Kidney epithelial cell (primary cell): ENCODE measurements at regions not wholly inside any gene's neighbourhood (a gene's known extent, or its start where the extent isn't known, plus 50 kb on each side); places are given as distances from the start of the nearest gene placed in this dataset.

Experiments
- DNase-seq: peaks from one replicate; pipeline ENCODE4 v3.0.0-alpha.2; 2010; ENCODE audit warnings: low read depth
- H3K27me3 ChIP-seq: 2 replicates; pipeline ENCODE4 v1.6.0; 2011; ENCODE audit warnings: low read length; ENCODE audit not compliant: control insufficient read depth, insufficient read depth
- H3K36me3 ChIP-seq: 2 replicates; pipeline ENCODE4 v1.5.1; 2011; ENCODE audit warnings: low read length; ENCODE audit not compliant: control insufficient read depth, insufficient read depth
- H3K4me3 ChIP-seq: 2 replicates; pipeline ENCODE4 v1.5.1; 2011; ENCODE audit warnings: low read depth, mild to moderate bottlenecking, control low read depth, low read length
- CTCF ChIP-seq: IDR thresholded peaks from 2 replicates; pipeline ENCODE4 v1.5.1; 2011; ENCODE audit warnings: mild to moderate bottlenecking, moderate library complexity, low read length, control low read depth, inconsistent platforms; ENCODE audit not compliant: insufficient read depth, poor library complexity, severe bottlenecking

GRCh38 chr13:50129081-50129705, 113.9 kb downstream of the KCNRG start:
- Histone ChIP-seq H3K36me3 (no peaks in the 10 kb centered on the region), H3K4me3 (no peak overlapping the region), H3K27me3 (peaks cover 68% of the 10 kb centered on the region)
- DNase-seq = no peak
- no peak for TF ChIP-seq CTCF

- Histone ChIP-seq H3K4me3 (peak overlapping the region; percentile 10), H3K27me3 (peaks cover 69% of the 10 kb centered on the region), H3K36me3 (no peaks in the 10 kb centered on the region)
- no peak for DNase-seq
- no peak for TF ChIP-seq CTCF
Measured at GRCh38 chr13:50129706-50130122, 114.5 kb downstream of the KCNRG start.

GRCh38 chr13:50130123-50130946, 115.1 kb downstream of the KCNRG start:
- Histone ChIP-seq H3K4me3 (peak overlapping the region; percentile 26), H3K27me3 (peaks cover 69% of the 10 kb centered on the region), H3K36me3 (no peaks in the 10 kb centered on the region)
- TF ChIP-seq CTCF = no peak
- DNase-seq = no peak

GRCh38 chr13:50131920-50132903, 117.0 kb downstream of the KCNRG start:
- DNase-seq = no peak
- no peak overlapping the region for H3K4me3 ChIP-seq
- peaks cover 64% of the 10 kb centered on the region for H3K27me3 ChIP-seq
- no peak for TF ChIP-seq CTCF
- no peaks in the 10 kb centered on the region for H3K36me3 ChIP-seq

GRCh38 chr13:50132904-50133357, 117.7 kb downstream of the KCNRG start:
- H3K27me3 ChIP-seq = peaks cover 57% of the 10 kb centered on the region
- DNase-seq = no peak
- TF ChIP-seq CTCF = no peak

More at GRCh38 chr13:50132904-50133357, 117.7 kb downstream of the KCNRG start:
- H3K4me3 ChIP-seq = no peak overlapping the region
- H3K36me3 ChIP-seq = no peaks in the 10 kb centered on the region
